GM19025 (cell line): ENCODE measurements at regions not wholly inside any gene's neighbourhood (a gene's known extent, or its start where the extent isn't known, plus 50 kb on each side); places are given as distances from the start of the nearest gene placed in this dataset.

Experiments used
- ATAC-seq: cut with Tn5 transposase; IDR thresholded peaks from one replicate; pipeline ENCODE4 v1.9.1; 2021; ENCODE audit warnings: mild to moderate bottlenecking, low read depth, moderate library complexity; ENCODE audit not compliant: unreplicated experiment

DNA sequence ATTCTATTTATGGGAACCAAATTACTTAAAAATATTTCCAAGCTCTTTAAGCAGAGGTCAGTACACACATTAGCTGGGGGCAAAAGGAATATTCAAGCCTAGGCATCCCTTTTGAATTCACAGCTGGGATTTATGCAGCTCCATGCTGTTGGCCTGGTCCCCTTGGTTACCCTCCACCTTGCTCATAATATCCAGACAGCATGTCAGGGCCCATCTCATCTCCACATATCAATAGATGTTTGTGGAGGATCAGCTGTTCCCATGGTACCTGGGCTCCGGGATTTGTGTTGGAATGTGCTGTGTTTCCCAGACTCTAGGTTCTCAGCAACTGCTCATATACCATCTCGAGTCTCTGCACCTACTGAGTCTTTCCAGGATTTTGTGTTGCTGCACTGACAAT, 534.8 kb downstream of the BMP2 start:
- ATAC-seq: no peak

DNA sequence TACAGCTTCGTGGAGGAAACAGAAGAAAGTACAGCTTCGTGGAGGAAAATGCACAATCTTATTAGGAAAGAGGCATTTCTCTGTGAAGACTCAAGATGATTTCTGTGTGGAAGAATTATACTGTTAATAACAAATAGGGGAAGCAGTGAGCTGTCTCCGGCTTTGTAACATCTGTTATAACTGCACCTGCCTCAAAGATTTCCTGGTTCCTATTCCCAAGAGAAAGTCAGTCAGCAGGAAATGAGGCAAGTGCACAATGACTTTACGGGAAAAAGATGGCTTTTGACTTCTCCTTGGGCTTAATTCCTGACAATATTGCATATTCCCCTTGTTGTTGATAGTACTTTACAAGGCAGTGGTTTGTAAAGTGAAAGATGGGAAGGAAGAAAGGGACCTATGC, 538.5 kb downstream of the BMP2 start:
- no peak for ATAC-seq

DNA sequence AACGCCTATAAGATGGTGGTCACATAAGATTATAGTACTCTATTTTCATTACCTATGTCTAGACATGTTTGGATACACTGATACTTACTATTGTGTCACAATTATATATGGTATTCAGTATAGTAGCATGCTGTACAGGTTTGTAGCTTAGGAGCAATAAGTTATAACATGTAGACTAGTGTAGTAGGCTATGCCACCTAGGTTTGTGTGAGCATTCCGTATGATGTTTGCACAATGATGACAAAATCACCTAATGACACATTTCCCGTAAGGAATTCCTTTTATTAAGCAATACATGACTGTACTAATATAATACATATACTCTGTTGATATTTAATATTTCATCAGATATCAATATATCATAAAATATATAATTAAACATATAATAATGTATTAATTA, 540.7 kb downstream of the BMP2 start:
- no peak for ATAC-seq

DNA sequence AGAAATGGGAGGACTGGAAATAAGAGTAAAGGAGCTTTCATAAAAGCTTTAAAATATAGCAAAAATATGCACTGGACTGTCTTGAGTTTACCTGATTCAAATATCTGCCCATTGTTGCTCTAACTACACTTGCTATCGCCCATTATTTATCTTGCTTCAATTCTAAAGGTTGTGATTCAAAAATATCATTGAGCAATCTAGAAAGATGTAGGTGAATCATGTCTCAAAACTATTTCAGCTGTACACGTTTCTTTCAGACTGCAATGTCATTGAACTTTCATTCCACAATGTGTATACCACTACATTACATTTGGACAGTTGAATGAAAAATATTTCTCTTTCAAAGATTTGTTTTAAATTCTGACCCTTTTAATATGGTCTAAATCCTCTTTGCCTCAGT, 545.6 kb downstream of the BMP2 start:
- no peak for ATAC-seq

DNA sequence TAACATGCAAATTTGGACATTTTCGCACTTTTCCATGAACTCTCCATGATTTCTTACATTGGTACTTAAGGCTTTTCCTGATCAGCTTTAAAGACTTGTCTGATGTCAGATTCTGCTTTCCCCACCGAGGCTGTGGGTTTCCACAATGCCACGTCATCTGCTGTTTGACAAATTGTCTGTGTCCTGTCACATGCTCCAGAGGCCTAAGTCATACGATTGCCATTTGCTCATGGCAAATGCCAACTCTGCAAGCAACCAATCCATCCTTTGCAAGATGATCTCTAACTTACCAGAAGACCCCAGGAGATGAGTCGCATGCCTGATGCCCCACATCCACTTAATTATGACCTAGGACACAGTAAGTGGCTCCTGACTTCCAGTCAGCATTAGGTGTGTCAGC, 556.5 kb downstream of the BMP2 start:
- ATAC-seq: no peak

DNA sequence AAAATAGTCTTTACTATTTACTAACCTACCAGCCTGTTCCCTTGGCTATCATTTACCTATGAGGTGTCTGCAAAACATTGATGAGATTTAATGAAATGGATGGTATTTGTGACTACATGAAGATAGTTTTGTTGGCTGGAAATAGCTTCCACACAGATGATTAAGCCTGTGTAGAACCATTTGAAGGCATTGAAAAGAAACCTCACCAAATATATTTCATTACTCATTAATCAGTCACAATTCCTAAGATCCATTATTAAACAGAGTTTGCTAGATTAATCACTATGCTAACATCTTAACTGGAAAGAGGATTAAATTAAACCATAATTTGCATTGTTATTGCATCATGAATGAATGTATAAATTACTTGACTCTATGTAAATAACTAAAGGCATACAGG, 560.3 kb downstream of the BMP2 start:
- no peak for ATAC-seq

DNA sequence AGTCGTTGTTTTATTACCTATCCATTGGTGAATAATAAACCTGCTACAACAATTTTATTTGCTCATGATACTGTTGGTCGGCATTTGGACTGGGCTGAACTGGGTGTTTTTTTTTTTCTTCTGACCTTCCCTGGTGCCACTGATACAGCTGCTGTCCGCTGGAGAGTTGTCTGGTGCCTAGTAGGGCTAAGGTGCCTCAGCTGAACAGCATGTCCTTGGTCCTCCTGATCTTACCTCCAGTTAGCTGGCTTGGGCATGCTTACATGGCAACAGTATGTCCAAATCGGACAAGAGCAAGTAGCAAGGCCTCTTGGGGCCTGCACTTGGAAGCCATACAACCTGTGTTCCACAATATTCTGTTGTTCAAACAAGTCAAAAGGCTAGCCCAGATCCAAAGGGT, 563.4 kb downstream of the BMP2 start:
- no peak for ATAC-seq

DNA sequence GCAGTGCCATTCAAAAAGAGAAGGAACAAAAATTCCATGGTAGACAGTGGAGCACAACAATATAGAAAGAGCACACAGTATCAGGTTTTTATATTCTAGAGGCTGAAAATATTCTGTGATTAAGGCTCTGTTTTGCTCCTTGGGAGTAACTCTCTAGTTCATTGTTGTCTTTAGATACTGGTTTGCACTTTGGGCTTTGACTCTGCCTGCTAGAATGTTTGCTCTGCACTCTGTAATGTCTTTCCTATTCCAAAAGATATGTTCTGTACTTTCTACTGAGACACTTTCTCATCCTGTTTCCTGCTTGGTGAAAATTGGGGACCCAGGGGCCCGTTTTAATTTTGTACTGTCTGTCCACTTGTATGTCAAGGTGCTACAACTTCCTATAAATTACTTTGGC, 564.7 kb downstream of the BMP2 start:
- no peak for ATAC-seq

DNA sequence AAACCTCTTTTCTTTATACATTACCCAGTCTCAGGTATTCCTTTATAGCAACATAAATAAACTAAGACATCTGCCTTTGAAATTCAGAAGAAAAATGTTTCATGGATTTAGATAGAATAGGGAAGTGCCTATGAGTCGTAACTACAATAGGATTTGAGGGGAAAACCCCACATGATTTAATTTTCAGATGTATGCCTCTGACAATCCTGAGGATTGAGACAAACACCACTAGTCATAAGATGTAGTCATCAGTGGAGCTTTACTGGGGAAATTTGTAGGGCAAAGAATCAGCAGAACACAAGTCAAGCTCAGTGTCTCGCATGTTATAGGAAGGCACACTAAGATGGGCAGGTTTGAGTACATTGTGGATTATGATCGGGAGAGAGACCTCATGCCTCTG, 566.4 kb downstream of the BMP2 start:
- ATAC-seq: no peak

DNA sequence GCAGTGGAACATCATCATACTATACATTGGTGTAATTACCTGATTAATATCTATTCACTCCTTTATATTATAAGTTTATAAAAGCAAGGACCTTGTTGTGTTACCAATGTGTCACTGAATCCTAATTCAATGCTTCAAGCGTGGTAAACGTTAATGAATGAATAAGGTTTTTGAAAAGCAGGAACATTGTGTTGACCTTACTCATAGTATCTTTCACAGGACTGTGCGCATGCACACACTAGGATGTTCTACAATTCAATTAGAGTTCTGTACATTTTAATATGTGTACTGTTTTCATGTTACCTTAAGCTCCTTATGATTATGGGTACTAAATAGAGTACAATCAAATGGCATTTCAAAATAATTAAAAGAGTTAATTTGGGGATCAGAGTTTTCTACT, 578.5 kb downstream of the BMP2 start:
- no peak for ATAC-seq

DNA sequence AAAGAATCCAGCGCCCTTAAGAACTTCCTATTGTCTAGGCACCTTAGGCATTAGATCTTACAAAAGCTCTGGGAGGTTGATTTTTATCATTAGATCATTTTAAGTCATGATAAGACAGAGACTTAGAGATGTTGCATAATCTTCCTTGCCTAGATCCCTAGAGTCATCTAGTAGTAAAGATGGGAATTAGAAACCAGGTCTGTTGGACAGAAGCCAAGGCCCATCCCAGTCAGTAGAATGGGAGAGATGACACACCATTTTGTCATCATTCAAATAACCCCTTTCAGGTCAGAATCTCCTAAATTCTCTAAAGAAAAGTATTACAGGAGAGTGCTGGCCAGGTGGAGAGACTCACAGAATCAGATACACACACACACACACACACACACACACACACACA, 579.1 kb downstream of the BMP2 start:
- ATAC-seq: no peak

DNA sequence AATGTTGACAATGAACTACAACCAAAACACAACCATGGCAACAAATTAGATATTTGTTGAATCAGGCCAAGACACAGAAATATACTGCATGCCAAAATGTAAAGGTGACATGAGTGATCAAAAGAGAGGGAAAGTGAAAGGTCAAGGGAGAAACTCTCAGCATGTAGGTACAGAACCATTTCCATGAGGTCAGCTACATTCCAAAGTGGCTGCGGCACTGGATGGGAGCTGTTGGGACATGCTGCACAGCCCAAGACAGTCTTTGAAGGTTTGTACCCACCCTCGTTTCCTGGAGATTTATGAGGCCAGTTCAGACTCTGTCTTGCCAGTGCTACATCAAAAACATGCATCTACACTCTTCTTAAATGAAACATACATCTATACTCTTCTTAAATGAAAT, 579.9 kb downstream of the BMP2 start:
- ATAC-seq: no peak

DNA sequence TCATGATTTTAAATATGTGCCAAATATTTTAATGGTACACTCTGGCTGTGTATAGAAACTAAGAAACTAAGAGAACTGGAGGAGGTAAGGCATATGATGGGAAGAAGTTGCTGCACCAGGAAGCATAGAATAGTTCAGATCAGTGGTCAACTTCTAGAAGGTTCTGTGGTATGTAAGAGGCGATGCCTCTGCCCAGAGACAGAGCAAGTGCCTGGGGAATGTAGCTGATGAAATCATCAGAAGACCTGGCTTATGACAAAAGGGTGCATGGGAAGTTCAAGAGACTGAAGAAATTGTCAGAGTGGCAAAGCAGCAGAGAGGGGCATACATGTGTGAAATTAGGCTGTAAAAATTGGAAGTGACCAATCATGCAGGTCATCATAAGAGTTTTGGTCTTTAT, 580.8 kb downstream of the BMP2 start:
- ATAC-seq: no peak

DNA sequence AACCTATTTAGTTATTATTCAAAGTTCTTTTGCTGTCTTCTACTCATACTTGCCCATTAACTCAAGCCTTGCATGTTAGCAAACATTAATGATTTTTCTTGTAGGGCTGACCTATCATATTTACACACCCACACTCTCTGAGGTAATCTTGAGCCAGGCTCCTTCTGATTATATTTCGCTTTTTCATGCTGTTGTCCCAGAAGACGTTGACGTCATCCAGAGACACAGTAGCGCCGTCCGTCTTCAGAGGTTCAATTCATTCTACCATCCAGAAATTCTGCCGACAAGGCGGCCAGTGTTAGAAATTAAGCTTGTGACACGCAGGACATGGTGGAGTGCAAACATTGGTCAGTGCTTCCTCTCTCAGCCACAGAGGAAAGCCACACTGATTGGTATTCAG, 584.7 kb downstream of the BMP2 start:
- no peak for ATAC-seq

DNA sequence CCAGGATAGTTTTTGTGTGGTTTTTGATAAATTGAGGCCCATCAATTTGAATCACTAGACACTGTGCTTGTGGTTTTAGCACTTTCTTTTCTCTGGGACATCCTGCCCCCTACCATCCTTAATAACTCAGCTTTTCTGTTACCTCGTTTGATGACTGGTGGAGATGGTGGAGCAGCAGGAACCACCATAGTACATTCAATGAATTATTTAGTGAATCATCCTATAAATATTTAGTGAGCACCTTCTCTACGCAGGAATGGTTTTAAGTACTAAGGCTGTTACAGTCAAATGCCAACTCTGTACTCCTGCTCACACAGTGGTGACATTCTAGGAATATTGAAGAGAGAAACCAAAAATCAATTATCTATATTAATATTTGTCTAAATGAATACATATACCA, 585.2 kb downstream of the HAO1 start:
- ATAC-seq: no peak

DNA sequence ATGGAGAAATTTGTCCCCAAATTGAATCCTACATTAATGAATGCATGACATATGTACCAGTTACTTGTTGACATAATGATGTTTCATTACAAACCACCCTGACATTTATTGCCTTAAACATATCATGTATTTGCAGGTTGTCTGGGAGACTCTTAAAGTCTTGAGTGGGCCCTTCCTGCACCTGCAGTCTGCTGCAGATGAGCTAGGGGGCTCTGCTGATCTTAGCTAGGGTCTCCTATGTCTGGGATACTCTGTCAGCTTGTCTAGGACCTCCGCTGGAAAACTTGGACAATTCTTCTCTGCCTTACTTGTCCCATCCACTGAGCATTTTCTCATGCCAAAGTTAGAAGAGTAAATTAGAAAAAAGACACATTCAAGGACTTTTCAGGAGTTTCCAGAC, 581.6 kb downstream of the HAO1 start:
- no peak for ATAC-seq

DNA sequence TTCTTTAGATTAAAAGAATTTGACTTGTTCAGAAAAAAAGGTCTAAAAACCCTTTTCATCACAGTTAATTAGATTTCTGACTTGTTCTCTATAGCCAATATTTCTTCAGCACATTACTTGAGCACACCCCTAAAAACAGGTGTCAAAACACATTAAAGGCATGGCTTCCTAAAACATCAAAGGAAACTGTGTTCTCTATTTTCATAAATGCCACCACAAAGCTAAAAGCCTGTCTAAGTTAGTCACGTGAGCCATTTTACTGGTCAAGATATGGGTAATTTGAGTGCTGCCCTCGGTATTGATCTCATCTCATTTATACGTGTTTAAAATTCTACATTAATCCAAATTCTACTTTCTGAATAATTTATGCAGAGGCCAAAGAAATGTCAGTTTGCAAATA, 580.5 kb downstream of the HAO1 start:
- no peak for ATAC-seq

DNA sequence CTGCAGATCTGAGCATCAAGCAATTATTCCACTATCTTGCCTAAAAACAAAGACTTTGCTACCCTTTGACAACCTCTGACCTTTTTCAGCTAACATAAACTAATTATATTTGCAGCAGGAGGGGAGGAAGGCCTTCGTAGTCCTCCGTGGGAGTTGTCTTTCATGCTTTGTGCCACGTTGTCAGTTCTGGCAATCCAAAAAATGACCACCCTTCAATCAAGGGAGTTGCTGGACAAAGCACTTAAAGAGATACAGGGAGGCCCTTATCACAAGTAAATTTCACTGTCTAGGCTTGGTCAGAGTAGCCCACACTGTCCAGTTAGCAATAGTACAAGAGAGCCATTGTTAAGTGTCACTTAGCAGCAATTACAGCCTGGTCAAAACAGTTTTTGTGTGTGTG, 578.9 kb downstream of the HAO1 start:
- ATAC-seq: no peak

DNA sequence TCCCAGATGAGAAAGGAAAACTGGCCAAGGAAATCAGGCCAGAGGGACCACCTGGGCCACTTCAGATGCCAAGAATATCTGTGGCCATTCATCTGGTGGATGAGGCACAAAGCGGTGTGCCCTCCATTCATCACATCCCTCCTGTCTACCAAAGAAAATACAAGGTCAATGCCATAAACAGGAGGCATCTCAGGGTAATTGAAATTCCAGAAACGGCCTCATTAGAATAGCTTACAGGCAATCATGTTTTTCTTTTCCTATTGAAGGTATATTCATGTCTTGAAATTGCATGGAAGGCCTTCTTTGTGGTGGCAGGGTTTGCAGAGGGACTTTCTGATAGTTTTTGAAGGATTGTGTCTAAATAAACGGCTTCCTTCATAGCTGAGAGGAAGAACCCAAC, 578.3 kb downstream of the HAO1 start:
- no peak for ATAC-seq

DNA sequence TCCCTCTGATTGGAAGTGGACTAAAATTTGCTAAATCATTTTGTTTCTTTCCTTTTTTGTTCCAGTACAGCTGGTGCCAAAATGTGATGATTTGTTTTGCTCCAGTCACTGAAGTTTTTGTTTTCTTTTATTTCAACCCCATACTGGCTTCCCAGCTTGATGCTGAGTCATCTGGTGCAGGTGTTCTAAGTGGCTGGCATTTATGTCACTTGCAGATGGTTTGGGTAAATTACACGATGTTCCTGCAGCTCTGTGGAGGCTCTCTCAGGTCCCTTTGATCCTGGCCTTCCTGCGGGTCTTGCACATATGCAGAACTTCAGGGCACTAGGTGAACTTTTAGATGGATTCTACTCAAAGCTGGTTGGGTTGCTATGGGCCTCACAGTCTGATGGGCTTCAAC, 577.7 kb downstream of the HAO1 start:
- no peak for ATAC-seq

DNA sequence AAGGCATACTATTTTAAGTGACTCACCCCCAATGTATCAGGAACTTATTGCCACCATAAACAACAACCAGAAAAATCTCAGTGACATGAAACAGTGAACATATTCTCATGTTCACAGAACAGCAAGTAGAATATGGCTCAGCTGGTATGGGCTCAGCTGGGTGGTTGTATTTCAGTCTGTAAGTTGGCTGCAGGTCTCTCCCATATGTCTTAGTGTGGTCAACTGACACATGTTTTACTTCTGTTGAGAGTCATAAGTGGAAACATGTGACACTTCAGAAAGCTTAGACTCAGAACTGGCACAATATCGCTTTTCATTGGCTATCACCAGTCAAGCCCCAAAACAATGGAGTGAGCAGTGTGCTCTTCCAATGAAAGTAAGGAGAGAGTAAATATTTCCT, 574.1 kb downstream of the HAO1 start:
- ATAC-seq: no peak

DNA sequence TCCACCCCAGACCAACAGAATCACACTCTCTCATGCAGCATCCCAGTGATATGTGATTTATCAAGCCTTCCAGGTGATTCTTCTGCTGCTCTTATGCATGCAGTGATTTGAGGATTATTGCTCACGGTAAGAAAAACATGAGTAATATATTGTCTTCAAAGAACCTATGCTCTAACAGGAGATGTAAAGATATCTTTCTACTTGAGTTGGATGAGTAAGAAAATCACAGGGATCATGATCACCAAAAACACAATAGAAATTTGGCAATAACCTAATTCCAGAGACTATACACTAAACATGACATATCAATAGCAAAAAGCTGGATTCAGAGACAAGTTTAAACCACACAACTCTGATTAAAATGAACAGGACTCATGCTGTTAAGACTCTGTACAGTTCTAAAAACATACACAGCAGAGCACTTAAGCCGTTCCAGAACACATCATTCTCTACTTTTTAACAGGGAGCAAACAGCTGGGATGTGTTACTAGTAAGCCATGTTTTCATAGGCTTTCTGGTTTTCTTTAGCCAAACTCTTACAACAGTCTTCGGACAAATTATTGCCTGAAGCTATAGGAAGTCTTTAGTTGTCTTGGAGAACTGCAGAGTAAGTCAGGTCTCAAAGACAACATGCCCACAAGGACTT, 568.6 kb downstream of the HAO1 start:
- ATAC-seq: no peak

DNA sequence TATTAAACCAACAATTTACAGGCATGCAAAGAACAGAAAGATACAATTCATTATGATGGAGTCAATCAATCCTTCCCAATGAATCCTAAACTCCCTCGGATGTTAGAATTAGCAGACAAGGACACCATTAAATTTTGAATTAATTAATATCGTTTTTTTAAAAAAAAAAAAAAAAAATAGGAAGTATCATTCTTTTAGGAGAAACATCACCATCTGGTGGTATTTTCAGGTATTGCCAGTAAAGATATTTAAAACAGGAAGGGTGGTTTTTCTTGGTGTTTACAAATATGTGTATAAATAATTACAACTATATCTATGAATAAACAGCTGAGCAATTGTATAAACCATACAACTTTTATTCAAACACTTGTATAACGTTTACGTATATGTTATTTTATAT, 564.4 kb downstream of the HAO1 start:
- ATAC-seq: no peak
